Lower lobe of right lung (tissue), 2 donors: ENCODE measurements at regions not wholly inside any gene's neighbourhood (a gene's known extent, or its start where the extent isn't known, plus 50 kb on each side); places are given as distances from the start of the nearest gene placed in this dataset.

Experiments
- ATAC-seq, 2 donors: fragments of 200-7000 bp; cut with Tn5 transposase; one replicate each; pipeline ENCODE4 v1.9.1; 2020 to 2022; ENCODE audit warnings: mild to moderate bottlenecking in 2 of 2, moderate library complexity in 2 of 2
- DNase-seq: peaks from one replicate; pipeline ENCODE4 v3.0.0-alpha.2; 2020
- H3K27ac ChIP-seq: fragments of 200-600 bp; one replicate; pipeline ENCODE4 v1.8.0; 2022
- H3K27me3 ChIP-seq: fragments of 200-600 bp; one replicate; pipeline ENCODE4 v1.8.0; 2022; ENCODE audit warnings: low read depth
- H3K36me3 ChIP-seq: fragments of 200-600 bp; one replicate; pipeline ENCODE4 v1.8.0; 2022; ENCODE audit warnings: mild to moderate bottlenecking
- H3K4me1 ChIP-seq: fragments of 200-600 bp; one replicate; pipeline ENCODE4 v1.8.0; 2022
- H3K4me3 ChIP-seq: fragments of 200-600 bp; one replicate; pipeline ENCODE4 v1.8.0; 2022; ENCODE audit warnings: mild to moderate bottlenecking
- H3K9me3 ChIP-seq: fragments of 200-600 bp; one replicate; pipeline ENCODE4 v1.8.0; 2022
- intact Hi-C: fragments of 100-400 bp; cut with DNase I; formaldehyde crosslinking; loops from one replicate; pipeline ENCODE4 v1.11.0; 2022
- TF ChIP-seq, protein P1 (sequence below): fragments of 200-600 bp; IDR thresholded peaks from one replicate; pipeline ENCODE4 v1.8.0; 2022; ENCODE audit warnings: antibody characterized with exemption, mild to moderate bottlenecking
- donor health status: DM: no; HTN: yes; CAD: no; lungs with severe emphysema.

DNA sequence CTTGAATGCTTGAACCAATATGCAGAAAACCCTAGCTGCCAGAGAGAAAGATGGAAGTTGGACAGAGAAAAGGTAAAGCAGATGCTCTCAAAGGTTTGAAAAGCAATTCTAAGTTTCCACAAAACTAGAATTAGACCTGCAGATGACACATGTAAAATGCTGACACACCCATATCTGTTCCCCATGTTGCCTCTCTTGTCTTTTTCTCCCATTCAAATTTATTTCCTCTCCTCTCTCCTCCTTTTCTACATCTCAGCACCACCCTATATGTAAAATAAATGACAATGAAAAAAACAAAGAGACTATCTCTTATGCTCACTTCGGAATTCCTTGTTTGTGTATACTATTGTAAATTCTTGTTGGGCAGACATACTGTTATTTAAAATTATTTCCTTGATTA, 75.5 kb upstream of the PLEKHA5 start:
- ATAC-seq, result no peak

DNA sequence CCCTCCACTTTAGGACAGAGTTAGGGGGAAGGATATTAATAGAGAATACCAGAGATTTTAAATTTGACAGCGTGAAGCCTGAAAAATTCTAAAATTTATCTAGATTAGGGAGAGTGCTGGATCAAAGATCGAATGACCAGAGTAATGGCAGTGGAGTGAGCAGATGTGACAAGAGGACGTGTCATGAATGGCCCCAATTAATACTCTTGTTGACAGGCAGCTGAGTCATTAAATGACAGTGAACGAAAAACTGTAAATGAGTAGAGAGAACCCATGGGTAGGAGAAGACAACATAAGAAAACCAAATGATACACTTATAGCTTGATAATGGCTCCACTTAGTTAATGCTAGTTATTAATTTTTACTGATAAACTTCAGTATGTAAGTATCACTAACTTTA, 73.9 kb upstream of the PLEKHA5 start:
- Histone ChIP-seq H3K27ac (no peak overlapping the region), H3K36me3 (no peaks in the 10 kb centered on the region), H3K4me3 (no peak overlapping the region), H3K27me3 (no peaks in the 10 kb centered on the region), H3K4me1 (no peaks in the 10 kb centered on the region), H3K9me3 (no peaks in the 10 kb centered on the region)
- intact Hi-C loops, result no loop called here
- ATAC-seq (no peak), DNase-seq (no peak)
- TF ChIP-seq, protein P1, sequence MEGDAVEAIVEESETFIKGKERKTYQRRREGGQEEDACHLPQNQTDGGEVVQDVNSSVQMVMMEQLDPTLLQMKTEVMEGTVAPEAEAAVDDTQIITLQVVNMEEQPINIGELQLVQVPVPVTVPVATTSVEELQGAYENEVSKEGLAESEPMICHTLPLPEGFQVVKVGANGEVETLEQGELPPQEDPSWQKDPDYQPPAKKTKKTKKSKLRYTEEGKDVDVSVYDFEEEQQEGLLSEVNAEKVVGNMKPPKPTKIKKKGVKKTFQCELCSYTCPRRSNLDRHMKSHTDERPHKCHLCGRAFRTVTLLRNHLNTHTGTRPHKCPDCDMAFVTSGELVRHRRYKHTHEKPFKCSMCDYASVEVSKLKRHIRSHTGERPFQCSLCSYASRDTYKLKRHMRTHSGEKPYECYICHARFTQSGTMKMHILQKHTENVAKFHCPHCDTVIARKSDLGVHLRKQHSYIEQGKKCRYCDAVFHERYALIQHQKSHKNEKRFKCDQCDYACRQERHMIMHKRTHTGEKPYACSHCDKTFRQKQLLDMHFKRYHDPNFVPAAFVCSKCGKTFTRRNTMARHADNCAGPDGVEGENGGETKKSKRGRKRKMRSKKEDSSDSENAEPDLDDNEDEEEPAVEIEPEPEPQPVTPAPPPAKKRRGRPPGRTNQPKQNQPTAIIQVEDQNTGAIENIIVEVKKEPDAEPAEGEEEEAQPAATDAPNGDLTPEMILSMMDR, result no peak

More for the DNA sequence above, 75.5 kb upstream of the PLEKHA5 start:
- H3K4me1 ChIP-seq, result no peaks in the 10 kb centered on the region
- TF ChIP-seq, protein P1, result no peak
- H3K27ac ChIP-seq, result no peak overlapping the region
- H3K9me3 ChIP-seq, result no peaks in the 10 kb centered on the region
- intact Hi-C loops, result no loop called here
- DNase-seq, result no peak
- H3K27me3 ChIP-seq, result no peaks in the 10 kb centered on the region
- no peaks in the 10 kb centered on the region for H3K36me3 ChIP-seq
- no peak overlapping the region for H3K4me3 ChIP-seq

DNA sequence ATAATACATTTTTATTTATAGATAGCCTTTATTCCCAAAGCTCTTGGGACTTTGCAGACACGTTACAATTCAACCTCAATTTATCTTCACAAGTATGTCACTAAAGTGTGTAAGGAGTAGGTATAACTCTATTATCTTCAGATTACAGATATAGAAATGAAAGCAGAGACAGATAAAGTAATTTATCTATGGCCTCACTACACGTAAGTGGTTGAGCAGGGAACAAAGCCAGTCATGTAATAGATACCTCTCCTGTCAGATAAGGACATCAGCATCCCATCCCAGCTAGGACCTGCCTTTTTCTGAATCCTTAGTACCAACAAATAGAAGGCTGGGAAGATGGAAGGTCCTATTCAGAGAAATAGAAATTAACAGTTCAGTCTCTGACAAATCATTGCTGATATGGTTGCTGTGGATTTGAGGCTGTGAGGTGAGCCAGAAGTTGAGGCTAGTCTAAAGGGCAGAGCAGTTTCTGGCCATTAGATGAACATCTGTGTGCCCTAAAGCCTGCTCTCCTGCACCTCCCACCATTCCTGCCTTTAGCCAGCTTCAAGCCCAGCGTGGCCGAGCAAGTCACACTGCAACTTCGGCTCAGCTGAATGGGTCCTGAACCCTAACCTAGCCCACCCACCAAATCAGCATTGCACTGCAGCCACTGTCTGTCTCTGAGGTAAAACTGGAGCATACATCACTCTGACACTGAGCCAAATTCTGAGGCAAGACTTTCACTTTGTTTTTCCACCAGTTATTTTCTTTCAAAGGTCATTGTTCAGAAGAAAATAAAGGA, 71.1 kb upstream of the PLEKHA5 start:
- Histone ChIP-seq H3K27ac (no peak overlapping the region), H3K4me1 (no peaks in the 10 kb centered on the region), H3K36me3 (no peaks in the 10 kb centered on the region), H3K4me3 (no peak overlapping the region), H3K9me3 (no peaks in the 10 kb centered on the region), H3K27me3 (no peaks in the 10 kb centered on the region)
- ATAC-seq (no peak), DNase-seq (no peak)
- TF ChIP-seq, protein P1, result no peak
- intact Hi-C loops, result no loop called here

DNA sequence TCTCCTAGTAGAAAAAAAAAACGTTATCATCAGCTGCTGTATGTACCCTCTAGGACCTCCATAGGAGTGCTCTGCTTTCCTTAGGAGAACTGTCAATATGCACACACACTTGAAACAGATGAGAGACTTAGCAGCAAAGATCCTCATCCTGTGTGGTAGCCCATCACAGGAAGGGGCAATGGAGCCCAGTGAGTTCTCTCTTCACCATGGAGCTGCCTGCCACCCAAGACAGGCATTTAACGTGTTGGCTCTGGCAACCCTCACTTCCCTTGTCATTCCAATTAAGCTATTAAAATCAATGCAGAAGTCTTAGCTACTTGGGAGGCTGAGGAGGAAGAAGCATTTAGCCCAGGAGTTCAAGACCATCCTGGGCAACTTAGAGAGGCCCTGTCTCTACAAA, 64.8 kb upstream of the PLEKHA5 start:
- DNase-seq, result no peak
- Histone ChIP-seq H3K27ac (no peak overlapping the region), H3K27me3 (no peaks in the 10 kb centered on the region), H3K36me3 (no peaks in the 10 kb centered on the region), H3K4me3 (no peak overlapping the region), H3K4me1 (no peaks in the 10 kb centered on the region), H3K9me3 (no peaks in the 10 kb centered on the region)
- intact Hi-C loops, result no loop called here
- TF ChIP-seq, protein P1, result no peak
- ATAC-seq, result no peak

DNA sequence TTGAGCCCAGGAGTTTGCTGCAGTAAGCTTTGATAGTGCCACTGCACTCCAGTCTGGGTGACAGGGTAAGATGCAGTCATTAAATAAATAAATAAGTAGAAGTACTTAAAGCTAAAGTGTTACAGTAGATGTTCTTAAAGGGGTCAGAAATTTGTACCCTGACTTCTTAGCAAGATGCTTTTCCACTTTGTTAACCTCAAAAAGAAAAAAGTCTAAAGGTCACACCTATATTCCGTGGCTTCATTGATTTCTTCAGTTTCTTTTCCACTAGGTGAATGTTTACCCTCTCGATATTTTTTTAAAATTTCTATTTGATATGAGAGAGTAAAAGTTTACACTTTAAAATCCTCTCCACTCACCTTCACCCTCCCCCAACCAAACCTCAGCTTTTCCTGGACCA, 64.3 kb upstream of the PLEKHA5 start:
- no peak overlapping the region for H3K27ac ChIP-seq
- no peak for ATAC-seq
- no peaks in the 10 kb centered on the region for H3K36me3 ChIP-seq
- H3K9me3 ChIP-seq, result no peaks in the 10 kb centered on the region
- no peaks in the 10 kb centered on the region for H3K4me1 ChIP-seq
- no peak overlapping the region for H3K4me3 ChIP-seq
- no peak for DNase-seq
- H3K27me3 ChIP-seq, result no peaks in the 10 kb centered on the region
- TF ChIP-seq, protein P1, result no peak
- intact Hi-C loops, result no loop called here
